ENCODE measurements at regions not wholly inside any gene's neighbourhood (a gene's known extent, or its start where the extent isn't known, plus 50 kb on each side); places are given as distances from the start of the nearest gene placed in this dataset.
"Not testable (repeated sequence)": the region's sequence is repeated elsewhere in the genome, so short reads cannot be mapped to it uniquely, and the experiment has no call there.

DNA sequence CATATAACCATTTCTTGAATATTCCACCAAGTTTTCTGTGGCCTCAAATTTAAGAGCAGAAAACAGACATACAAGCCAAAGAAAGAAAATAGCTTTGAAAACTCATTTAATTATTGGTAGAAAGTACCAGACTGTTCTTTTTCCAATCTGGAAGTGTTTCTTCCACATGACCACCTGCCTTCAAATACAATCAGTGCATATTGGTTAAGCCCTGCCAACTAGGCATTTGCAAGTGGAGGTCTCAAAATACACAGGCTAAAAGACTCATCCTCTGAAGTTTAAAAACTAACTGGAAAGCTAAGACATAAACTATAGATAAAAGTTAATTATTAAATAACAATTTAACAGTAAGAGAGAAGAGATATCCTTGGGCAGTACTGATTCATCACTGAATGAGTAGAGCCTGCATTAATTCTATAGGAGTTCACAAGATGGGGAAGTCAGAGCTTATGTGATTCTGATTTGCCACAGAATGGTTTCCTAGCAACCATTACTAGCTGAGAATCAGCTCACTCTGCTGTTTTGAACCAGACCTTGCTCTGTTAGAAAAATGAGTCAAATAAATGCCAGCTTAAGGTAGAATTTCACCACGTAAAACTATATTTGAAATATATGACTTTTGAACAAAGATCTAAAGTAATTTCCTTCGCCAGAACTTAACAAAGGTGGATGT is 433.8 kb downstream of the FUT8 start:
- no peak overlapping the region for H3K4me3 ChIP-seq (ENCODE audit: low read length)
- H3K27ac ChIP-seq (ENCODE audit: low read depth, low read length) = no peak overlapping the region
- H3K4me3 Mint-ChIP-seq = no peak overlapping the region
- DNase-seq = no peak
- no peak overlapping the region for H3K9ac ChIP-seq (ENCODE audit: extremely low read depth, low read length, poor library complexity, severe bottlenecking)
- TF ChIP-seq, protein P1, sequence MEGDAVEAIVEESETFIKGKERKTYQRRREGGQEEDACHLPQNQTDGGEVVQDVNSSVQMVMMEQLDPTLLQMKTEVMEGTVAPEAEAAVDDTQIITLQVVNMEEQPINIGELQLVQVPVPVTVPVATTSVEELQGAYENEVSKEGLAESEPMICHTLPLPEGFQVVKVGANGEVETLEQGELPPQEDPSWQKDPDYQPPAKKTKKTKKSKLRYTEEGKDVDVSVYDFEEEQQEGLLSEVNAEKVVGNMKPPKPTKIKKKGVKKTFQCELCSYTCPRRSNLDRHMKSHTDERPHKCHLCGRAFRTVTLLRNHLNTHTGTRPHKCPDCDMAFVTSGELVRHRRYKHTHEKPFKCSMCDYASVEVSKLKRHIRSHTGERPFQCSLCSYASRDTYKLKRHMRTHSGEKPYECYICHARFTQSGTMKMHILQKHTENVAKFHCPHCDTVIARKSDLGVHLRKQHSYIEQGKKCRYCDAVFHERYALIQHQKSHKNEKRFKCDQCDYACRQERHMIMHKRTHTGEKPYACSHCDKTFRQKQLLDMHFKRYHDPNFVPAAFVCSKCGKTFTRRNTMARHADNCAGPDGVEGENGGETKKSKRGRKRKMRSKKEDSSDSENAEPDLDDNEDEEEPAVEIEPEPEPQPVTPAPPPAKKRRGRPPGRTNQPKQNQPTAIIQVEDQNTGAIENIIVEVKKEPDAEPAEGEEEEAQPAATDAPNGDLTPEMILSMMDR (conservative IDR thresholded peaks at IDR 0.05) = no peak
- no peaks in the 10 kb centered on the region for H3K4me1 ChIP-seq (ENCODE audit: control insufficient read depth, insufficient read depth, low read length)
- peaks cover 60% of the 10 kb centered on the region for H3K27me3 Mint-ChIP-seq (ENCODE audit: insufficient read depth)
- WGBS, 2 experiments (ENCODE audit: insufficient coverage in 1 of 2, insufficient read length in 1 of 2) = 86 to 94% methylated on average over 2 of the region's 2 CpGs
- no peaks in the 10 kb centered on the region for H3K9me3 Mint-ChIP-seq
- no peaks in the 10 kb centered on the region for H3K36me3 Mint-ChIP-seq (ENCODE audit: low read depth)
- no peaks in the 10 kb centered on the region for H3K36me3 ChIP-seq (ENCODE audit: control insufficient read depth, insufficient read depth, low read length)
- H3K4me1 Mint-ChIP-seq = peaks cover 31% of the 10 kb centered on the region
- H3K9me3 ChIP-seq (ENCODE audit: control insufficient read depth, low read length) = no peaks in the 10 kb centered on the region
- H3K27ac Mint-ChIP-seq = no peak overlapping the region
- H3K27me3 ChIP-seq (ENCODE audit: control insufficient read depth, insufficient read depth, low read length, poor library complexity, severe bottlenecking) = peaks cover 52% of the 10 kb centered on the region

DNA sequence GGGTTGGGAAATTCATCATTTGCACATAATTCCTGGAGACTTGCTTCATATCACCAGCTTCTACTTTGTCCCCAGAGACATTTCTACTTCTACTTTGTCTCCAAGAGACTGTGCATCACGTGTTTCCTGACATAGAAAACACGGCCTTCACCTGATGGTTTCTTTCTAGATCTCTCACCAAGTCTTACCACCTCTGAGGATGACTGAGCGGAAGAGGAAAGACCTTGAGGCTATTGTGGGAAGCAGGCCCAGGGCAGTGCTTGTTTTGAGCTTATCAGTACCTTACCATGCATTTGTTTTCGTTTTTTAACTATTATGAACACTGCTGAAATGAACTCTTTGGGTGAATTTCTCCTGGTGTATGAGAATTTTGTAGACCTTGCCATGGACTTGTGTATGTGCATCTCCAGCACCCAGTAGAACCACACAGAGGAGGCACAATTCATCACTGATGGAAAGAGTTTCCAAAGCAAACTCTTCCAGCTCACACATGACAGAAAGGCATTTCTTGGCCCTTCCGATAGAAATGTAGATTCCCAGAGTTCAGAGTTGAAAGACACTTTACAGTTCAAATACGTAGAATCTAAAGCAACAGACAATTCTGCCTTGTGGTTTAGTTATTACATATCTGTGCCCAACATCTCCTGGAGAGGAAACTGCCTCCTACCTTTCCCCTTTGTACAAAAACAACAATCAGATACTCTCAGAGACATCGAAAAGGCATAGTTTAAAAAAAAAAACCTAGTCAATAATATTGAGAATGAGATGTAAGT is 434.7 kb downstream of the FUT8 start:
- peaks cover 61% of the 10 kb centered on the region for H3K27me3 ChIP-seq (ENCODE audit: control insufficient read depth, insufficient read depth, low read length, poor library complexity, severe bottlenecking)
- Mint-ChIP-seq H3K4me1 (peaks cover 31% of the 10 kb centered on the region), H3K27ac (no peak overlapping the region), H3K27me3 (ENCODE audit: insufficient read depth) (peaks cover 63% of the 10 kb centered on the region), H3K4me3 (no peak overlapping the region), H3K9me3 (peaks cover 2% of the 10 kb centered on the region), H3K36me3 (ENCODE audit: low read depth) (no peaks in the 10 kb centered on the region)
- H3K9me3 ChIP-seq (ENCODE audit: control insufficient read depth, low read length) = no peaks in the 10 kb centered on the region
- no peak overlapping the region for H3K4me3 ChIP-seq (ENCODE audit: low read length)
- TF ChIP-seq, protein P1 (conservative IDR thresholded peaks at IDR 0.05) = no peak
- no peak for DNase-seq
- no peaks in the 10 kb centered on the region for H3K36me3 ChIP-seq (ENCODE audit: control insufficient read depth, insufficient read depth, low read length)
- no peak overlapping the region for H3K9ac ChIP-seq (ENCODE audit: extremely low read depth, low read length, poor library complexity, severe bottlenecking)
- WGBS, 2 experiments (ENCODE audit: insufficient coverage in 1 of 2, insufficient read length in 1 of 2) = 87 to 94% methylated on average over 5 to 7 of the region's 7 CpGs
- H3K27ac ChIP-seq (ENCODE audit: low read depth, low read length) = no peak overlapping the region
- H3K4me1 ChIP-seq (ENCODE audit: control insufficient read depth, insufficient read depth, low read length) = no peaks in the 10 kb centered on the region

DNA sequence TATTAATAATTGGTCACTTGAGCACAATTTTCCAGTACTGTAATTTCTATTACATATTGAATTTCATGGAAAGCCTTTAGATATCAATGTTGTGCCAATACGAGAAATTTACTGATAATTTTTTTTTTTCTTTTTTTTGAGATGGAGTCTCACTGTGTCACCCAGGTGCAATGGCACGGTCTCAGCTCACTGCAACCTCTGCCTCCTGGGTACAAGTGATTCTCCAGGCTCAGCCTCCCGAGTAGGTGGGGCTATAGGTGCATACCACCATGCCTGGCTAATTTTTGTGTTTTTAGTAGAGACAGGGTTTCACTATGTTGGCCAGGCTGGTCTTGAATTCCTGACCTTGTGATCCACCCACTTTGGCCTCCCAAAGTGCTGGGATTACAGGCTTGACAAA is 435.4 kb downstream of the FUT8 start:
- DNase-seq; H3K4me3 Mint-ChIP-seq; H3K36me3 ChIP-seq (ENCODE audit: control insufficient read depth, insufficient read depth, low read length); H3K36me3 Mint-ChIP-seq (ENCODE audit: low read depth); H3K4me3 ChIP-seq (ENCODE audit: low read length); H3K9me3 ChIP-seq (ENCODE audit: control insufficient read depth, low read length); H3K4me1 ChIP-seq (ENCODE audit: control insufficient read depth, insufficient read depth, low read length); H3K27ac Mint-ChIP-seq; H3K9ac ChIP-seq (ENCODE audit: extremely low read depth, low read length, poor library complexity, severe bottlenecking); H3K9me3 Mint-ChIP-seq; H3K27ac ChIP-seq (ENCODE audit: low read depth, low read length): not testable (repeated sequence)
- peaks cover 63% of the 10 kb centered on the region for H3K27me3 Mint-ChIP-seq (ENCODE audit: insufficient read depth)
- WGBS, 2 experiments (ENCODE audit: insufficient coverage in 1 of 2, insufficient read length in 1 of 2) = 90 to 100% methylated on average over 1 to 3 of the region's 3 CpGs
- H3K27me3 ChIP-seq (ENCODE audit: control insufficient read depth, insufficient read depth, low read length, poor library complexity, severe bottlenecking) = peaks cover 61% of the 10 kb centered on the region
- H3K4me1 Mint-ChIP-seq = peaks cover 38% of the 10 kb centered on the region

All from endodermal cell (in vitro differentiated cells).